Cardiac muscle cell (in vitro differentiated cells and primary cell): ENCODE measurements at regions not wholly inside any gene's neighbourhood (a gene's known extent, or its start where the extent isn't known, plus 50 kb on each side); places are given as distances from the start of the nearest gene placed in this dataset.

Source experiments
- DNase-seq, 2 donors: peaks; one replicate each; pipeline versions ENCODE4 v3.0.0 to v3.0.0-alpha.2; 2010 to 2017; ENCODE audit warnings: low read depth in 1 of 2, low spot score in 1 of 2
- H3K27ac ChIP-seq: fragments of 200-600 bp; sonication (generic); 2 replicates; pipeline ENCODE4 v1.5.1; 2016
- H3K27me3 ChIP-seq: fragments of 200-600 bp; sonication (generic); 2 replicates; pipeline ENCODE4 v1.6.0; 2016; ENCODE audit warnings: control low read depth
- H3K36me3 ChIP-seq: fragments of 200-600 bp; sonication (generic); 2 replicates; pipeline ENCODE4 v1.5.1; 2016; ENCODE audit warnings: control low read depth
- H3K4me1 ChIP-seq: fragments of 200-600 bp; sonication (generic); 2 replicates; pipeline ENCODE4 v1.8.1; 2017; ENCODE audit warnings: low read depth, mild to moderate bottlenecking, mixed run types
- H3K4me3 ChIP-seq: fragments of 200-600 bp; sonication (generic); 2 replicates; pipeline ENCODE4 v1.5.1; 2016; ENCODE audit warnings: mild to moderate bottlenecking
- H3K9me3 ChIP-seq: fragments of 200-600 bp; sonication (generic); 2 replicates; pipeline ENCODE4 v1.5.1; 2017; ENCODE audit warnings: low read depth, mild to moderate bottlenecking, control low read depth
- CTCF ChIP-seq: IDR thresholded peaks from 2 replicates; pipeline ENCODE4 v1.5.1; 2012; ENCODE audit warnings: low read depth, mild to moderate bottlenecking, low read length

DNA sequence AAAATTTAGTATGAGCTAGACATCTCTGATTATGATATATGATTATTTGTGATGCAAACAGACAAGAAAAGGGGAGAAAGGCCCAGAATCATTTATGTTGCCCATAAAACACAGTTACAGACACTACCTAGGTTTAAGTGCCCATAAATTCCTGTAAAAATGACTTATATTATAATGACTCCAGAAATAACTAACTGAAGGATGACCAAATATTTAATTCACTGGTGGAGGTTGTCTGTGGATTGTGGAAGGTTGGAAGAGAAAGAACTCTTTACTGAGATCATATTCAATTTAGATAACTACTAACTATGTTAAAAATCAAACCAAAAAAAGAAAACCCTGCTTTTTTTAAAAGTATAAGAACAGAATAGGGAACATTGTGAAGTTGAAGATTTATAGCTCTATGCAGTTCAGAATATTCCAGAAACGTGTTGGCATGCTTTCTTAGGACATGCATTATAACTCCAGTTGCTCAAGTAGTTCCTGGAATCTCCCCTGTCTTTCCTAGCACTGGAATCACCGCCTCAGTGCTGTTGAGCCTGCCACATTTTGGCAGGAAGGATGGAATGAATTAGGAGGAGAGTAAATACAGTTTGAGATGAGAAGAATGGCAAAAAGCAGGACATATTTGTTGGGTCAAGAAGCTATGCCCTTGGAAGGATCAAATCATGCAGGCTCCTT is 72.0 kb upstream of the PAPPA start:
- peak in 1 of 2 donors; percentile 60 for DNase-seq
- Histone ChIP-seq H3K4me3 (no peak overlapping the region), H3K9me3 (no peaks in the 10 kb centered on the region), H3K27ac (no peak overlapping the region), H3K36me3 (no peaks in the 10 kb centered on the region), H3K4me1 (no peaks in the 10 kb centered on the region), H3K27me3 (no peaks in the 10 kb centered on the region)
- no peak for TF ChIP-seq CTCF

GRCh38 chr9:116083837-116084236 is 69.8 kb upstream of the PAPPA start:
- no peak overlapping the region for H3K27ac ChIP-seq
- no peak for DNase-seq
- no peak overlapping the region for H3K4me3 ChIP-seq
- no peaks in the 10 kb centered on the region for H3K27me3 ChIP-seq
- H3K36me3 ChIP-seq, result no peaks in the 10 kb centered on the region
- no peaks in the 10 kb centered on the region for H3K9me3 ChIP-seq
- no peak for TF ChIP-seq CTCF
- H3K4me1 ChIP-seq, result peaks cover 7% of the 10 kb centered on the region

- H3K36me3 ChIP-seq, result no peaks in the 10 kb centered on the region
- no peak for TF ChIP-seq CTCF
These were observed 69.1 kb upstream of the PAPPA start for GRCh38 chr9:116084497-116084896.

GRCh38 chr9:116087246-116087645 is 66.3 kb upstream of the PAPPA start:
- Histone ChIP-seq H3K4me1 (peaks cover 7% of the 10 kb centered on the region), H3K27ac (no peak overlapping the region), H3K27me3 (no peaks in the 10 kb centered on the region), H3K36me3 (no peaks in the 10 kb centered on the region), H3K4me3 (no peak overlapping the region), H3K9me3 (no peaks in the 10 kb centered on the region)
- no peak for TF ChIP-seq CTCF
- peak; percentile 8 to 89 for DNase-seq

More at GRCh38 chr9:116084497-116084896, 69.1 kb upstream of the PAPPA start:
- Histone ChIP-seq H3K9me3 (no peaks in the 10 kb centered on the region), H3K27ac (no peak overlapping the region), H3K4me3 (no peak overlapping the region), H3K4me1 (peaks cover 7% of the 10 kb centered on the region), H3K27me3 (no peaks in the 10 kb centered on the region)
- DNase-seq, result no peak

- Histone ChIP-seq H3K9me3 (no peaks in the 10 kb centered on the region), H3K27me3 (no peaks in the 10 kb centered on the region), H3K36me3 (no peaks in the 10 kb centered on the region), H3K27ac (no peak overlapping the region), H3K4me1 (peaks cover 7% of the 10 kb centered on the region), H3K4me3 (no peak overlapping the region)
- no peak for TF ChIP-seq CTCF
- DNase-seq, result peak in 1 of 2 donors; percentile 59
These were observed 65.8 kb upstream of the PAPPA start for GRCh38 chr9:116087751-116088194.

- TF ChIP-seq CTCF, result no peak
- Histone ChIP-seq H3K27ac (no peak overlapping the region), H3K4me3 (no peak overlapping the region), H3K36me3 (no peaks in the 10 kb centered on the region), H3K27me3 (no peaks in the 10 kb centered on the region), H3K4me1 (peaks cover 7% of the 10 kb centered on the region), H3K9me3 (no peaks in the 10 kb centered on the region)
- no peak for DNase-seq
These were observed 65.2 kb upstream of the PAPPA start for GRCh38 chr9:116088396-116088795.
